ENCODE measurements at regions not wholly inside any gene's neighbourhood (a gene's known extent, or its start where the extent isn't known, plus 50 kb on each side); places are given as distances from the start of the nearest gene placed in this dataset.
A peak's percentile ranks its signal among the peaks of the same experiment; 100 is the strongest.

GRCh38 chr3:154758109-154758868 lies 321.8 kb upstream of the MME start:
- FAIRE-seq = no peak

DNA sequence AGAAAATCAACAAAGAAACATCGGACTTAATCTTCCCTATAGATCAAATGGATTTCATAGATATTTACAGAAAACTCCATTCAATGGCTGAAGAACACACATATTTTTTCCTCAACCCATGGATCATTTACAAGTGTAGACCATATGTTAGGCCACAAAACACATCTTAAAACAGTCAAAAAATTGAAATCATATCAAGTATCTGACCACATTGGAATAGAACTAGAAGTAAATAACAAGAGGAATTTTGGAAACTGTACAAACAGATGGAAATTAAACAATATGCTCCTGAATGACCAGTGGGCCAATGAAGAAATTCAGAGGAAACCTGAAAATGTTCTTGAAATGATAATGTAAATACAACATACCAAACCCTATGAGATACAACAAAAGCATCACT lies 323.1 kb upstream of the GPR149 start:
- no peak for FAIRE-seq

- no peak for FAIRE-seq
These were observed 319.5 kb upstream of the GPR149 start for GRCh38 chr3:154749514-154749913.

DNA sequence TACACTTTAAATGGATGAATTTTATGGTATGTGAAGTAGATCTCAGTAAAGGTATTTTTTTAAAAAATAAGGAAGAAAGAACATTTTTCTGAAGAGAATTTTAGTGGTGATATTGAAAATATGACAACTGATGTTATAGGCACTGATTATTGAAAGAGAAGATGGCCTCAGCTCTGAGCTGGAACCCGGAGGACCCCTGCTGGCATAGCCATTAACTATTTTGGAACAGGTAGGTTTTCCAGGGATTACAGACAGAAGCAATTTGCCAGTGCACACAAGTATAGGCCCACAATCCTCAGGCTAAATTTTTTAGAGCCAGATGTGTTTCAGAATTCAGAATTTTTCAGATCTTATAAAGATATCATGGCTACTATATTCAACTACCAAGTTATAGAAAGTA lies 315.9 kb upstream of the GPR149 start:
- no peak for FAIRE-seq

DNA sequence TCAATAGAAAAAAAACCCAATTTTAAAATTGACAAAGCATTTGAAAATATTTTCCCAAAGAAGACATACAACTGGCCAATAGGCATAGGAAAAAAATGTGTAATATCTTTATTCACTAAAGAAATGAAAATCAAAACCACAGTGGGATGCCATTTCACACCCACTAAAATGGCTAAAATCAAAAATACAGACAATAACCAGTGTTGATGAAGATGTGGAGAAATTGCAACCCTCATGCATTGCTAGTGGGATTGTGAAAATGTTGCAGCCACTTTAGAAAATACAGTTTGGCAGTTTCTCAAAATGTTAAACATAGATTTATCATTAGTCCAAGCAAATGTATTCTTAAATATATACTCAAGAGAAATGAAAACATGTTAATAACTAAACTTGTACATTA lies 315.1 kb upstream of the GPR149 start:
- FAIRE-seq = no peak

DNA sequence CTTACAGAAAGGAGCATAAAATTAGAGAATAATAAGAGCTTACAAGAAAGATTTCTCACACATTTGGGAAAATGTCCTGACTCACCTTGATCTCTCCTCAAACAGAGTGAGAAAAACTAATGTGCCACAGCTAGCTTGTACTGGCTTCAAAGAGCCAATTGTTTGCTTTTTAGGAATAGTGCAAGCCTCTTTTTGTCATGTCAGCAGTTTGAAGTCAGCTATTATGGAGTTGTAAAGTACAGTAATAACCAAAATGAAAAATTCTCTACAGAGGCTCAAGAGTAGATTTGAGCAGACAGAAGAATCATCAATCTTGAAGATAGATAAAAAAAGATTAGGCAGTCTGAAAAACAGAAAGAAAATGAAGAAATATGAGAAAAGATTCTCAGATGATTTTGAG lies 313.4 kb upstream of the GPR149 start:
- no peak for FAIRE-seq

DNA sequence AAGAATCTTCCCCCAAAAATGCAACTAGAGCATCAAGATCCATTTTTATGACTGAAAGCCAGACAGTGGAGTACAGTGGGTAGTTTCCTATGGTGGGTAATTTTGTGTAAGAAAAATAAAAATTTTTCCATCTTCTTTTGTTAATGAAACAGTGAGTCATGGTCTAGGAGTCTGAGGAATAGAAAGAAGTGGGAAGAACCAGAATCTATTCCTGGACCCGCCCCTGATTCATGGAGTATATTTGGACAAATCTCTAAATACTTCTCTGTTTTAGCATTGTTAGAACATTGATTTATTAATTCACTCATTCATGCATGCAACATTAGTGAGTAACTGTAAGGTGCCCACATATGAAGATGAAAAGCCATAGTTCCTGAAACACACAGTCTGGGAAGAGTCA lies 304.5 kb upstream of the GPR149 start:
- FAIRE-seq = no peak

- no peak for FAIRE-seq
These were observed 300.2 kb upstream of the GPR149 start for GRCh38 chr3:154730186-154730585.

GRCh38 chr3:154729741-154730140 lies 299.8 kb upstream of the GPR149 start:
- FAIRE-seq = no peak

- FAIRE-seq = no peak
These were observed 298.3 kb upstream of the GPR149 start for GRCh38 chr3:154728285-154728684.

DNA sequence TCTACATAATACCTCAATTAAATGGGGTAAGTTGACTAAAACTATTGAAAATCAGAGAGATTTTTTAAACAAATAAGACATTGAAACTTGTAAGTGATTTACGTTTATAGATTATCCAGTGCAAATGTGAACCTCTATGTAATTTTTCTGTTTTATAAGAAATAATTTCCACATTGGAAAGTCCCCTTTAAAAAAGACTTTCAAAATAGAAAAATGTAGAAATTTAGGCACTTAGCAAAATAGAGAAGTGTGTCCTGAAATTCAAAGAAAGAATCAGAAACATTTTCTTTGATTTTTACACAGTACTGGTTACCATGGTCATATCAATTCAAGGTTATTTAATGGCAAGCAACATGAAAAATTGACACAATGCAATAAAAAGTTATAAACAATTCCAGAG lies 290.9 kb upstream of the GPR149 start:
- no peak for FAIRE-seq

DNA sequence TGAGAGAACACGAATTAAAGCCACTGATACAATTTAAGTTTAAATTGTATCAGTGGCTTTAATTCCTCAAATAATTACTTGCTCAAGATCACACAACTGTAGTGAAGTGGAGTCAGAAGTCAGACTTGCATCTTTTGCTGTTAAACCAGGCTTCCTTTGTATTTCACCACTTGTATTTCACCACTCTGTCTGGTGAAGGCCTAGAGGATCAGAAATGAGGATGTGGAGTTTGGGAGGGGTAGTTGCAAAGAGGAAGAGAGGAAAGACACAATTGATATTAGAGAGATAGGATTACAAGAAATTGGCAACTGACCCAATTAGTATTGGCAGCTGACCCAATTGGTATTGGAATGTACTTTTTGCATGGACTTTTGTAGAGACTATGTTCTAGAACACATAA lies 288.1 kb upstream of the GPR149 start:
- FAIRE-seq = no peak

- FAIRE-seq = no peak
These were observed 286.2 kb upstream of the GPR149 start for GRCh38 chr3:154716170-154716569.

DNA sequence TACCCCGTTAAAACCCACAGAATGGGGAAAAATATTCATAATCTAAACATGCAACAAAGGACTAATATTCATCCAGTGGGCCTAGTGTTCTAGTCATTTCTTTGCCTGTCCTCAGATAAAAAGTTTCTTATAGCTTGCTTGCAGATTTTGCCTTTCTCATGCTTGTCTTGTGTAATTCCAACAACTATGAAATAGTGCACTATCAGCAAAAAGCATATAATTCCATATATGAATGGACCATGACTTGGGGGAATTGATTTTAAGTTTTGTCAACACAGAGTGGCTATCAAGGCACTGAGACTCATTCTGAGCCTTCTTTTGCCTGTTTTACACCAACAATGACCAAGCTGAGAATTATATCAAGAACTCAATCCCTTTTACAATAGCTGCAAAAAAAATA lies 278.6 kb upstream of the GPR149 start:
- FAIRE-seq = no peak

DNA sequence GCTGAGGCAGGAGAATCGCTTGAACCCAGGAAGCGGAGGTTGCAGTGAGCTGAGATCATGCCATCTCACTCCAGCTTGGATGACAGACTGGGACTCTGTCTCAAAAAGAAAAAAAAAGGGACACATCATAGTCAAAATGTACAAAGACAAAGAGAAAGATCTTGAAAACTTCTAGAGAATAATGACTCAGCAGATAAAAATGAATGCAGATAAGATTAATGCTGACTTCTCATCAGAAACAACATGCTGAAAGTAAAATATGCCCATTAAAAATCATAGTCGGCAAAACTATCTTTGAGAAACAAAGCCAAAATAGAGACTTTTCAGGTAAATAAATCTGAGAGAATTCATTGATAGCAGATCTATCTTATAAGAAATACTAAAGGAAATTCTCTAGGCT lies 271.1 kb upstream of the GPR149 start:
- FAIRE-seq = no peak

- FAIRE-seq = no peak
These were observed 260.4 kb upstream of the GPR149 start for GRCh38 chr3:154690413-154690812.

DNA sequence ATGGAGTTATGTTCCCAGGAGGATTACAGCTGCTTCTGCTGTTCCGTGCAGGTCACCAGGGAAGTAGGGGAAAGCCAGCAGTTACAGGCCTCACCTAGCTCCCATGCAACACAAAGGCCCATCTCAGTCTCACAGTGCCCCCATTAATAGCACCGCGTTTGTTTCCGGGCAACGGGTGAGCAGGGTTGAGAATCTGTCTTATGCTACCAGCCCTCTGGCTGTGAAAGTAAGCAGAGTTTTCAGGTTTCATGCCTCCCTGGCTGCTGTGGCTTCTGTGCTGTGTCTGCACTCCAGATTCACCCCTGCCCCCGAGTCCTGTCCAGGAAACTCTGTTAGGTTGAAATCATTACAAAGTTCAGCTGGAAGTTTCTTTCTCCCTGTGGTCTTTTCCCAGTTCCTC lies 254.4 kb upstream of the GPR149 start:
- FAIRE-seq = no peak

GRCh38 chr3:154684021-154684420 lies 254.0 kb upstream of the GPR149 start:
- no peak for FAIRE-seq

DNA sequence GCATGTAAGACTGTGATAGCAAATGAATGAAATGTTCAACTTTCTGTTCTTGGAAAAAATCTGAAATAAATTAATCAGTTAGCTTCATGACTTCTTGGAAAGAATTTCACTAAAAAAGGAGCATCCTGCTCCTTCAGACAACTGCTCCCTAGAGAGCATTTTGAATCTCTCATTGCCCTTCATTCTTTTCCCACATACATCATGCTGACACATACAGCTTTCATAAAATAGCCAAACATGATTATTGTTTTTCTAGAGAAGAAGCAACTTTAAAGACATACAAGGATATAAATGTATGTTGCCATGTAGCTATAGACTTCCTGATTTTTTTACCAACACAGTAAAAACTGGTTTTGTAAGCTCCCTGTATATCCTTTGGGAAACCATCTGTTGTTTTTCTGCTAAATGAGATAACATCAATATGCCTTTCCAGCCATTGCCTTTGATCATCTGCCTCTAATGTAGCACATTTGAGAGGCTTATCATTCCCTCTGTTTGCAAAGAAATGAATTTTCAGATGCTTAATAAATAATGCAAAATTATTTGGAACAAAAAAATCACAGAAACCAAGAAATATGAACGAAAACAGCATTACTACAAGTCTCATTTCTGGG lies 248.2 kb upstream of the GPR149 start:
- FAIRE-seq = no peak

DNA sequence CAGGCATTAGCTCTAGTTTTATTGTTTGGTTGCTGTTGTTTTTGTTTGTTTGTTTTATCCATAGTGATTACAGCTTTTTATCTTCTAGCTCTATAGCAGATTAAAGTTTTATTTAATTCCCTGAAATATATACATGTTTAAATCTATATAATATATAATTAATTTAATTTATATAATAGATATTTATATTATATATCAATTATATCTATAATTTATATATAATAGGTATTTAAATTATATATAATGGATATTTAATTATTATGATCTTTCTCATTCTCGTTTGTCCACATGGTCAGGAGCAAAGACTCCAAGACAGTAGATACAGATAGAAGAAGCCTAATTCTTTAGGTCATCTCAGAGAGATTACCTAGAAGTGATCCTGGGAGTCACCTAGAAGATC lies 238.8 kb upstream of the GPR149 start:
- FAIRE-seq = peak; percentile 49

- FAIRE-seq = no peak
These were observed 238.2 kb upstream of the GPR149 start for GRCh38 chr3:154668187-154668586.

DNA sequence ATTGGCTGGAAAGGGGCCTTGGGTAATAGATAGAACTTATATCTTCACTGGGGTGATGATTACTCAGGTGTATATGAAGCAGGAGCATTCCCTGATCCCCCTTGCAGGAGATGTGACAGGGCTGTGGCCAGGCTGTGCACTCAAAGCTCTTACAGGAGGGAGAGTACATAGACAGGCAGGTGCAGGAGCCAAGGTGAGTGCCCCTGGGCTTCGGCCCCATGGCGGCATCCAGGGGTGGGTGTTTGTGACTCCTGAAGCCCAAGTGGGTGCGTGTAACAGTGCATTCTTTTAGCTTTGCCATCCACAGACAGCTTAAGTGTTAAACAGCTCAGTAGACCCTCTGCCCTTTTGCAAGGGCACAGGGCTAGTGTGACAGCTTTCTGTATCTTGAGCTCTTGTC lies 236.6 kb upstream of the GPR149 start:
- no peak for FAIRE-seq

- FAIRE-seq = no peak
These were observed 234.7 kb upstream of the GPR149 start for GRCh38 chr3:154664714-154665113.

DNA sequence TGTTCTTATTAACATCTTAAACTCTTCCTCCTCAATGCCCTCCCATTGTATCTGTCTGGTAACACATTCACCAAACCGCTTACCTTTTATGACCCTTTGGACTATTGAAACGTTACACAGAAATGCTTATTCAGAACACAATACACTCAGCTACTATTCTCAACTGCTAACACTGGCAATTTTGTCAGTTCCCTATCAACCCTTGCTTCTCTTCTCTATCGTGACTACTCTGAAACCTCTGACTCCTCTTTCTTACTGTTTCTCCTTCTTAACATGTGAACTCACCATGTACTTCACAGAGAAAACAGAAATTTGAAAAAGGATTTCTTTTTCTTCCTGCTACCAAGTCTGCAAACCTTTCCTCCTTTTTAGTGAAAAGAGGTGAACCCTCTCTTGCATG lies 232.9 kb upstream of the GPR149 start:
- FAIRE-seq = no peak

- FAIRE-seq = no peak
These were observed 230.8 kb upstream of the GPR149 start for GRCh38 chr3:154660811-154661210.

Measured in colon (tissue), 2 donors.